ENCODE measurements at regions not wholly inside any gene's neighbourhood (a gene's known extent, or its start where the extent isn't known, plus 50 kb on each side); places are given as distances from the start of the nearest gene placed in this dataset.

GRCh38 chrX:129125122-129125914, 398.0 kb downstream of the SMARCA1 start:
- H3K27ac ChIP-seq (ENCODE audit: low read length), result no peak overlapping the region
- H3K27me3 ChIP-seq (ENCODE audit: insufficient read depth, low read depth, low read length), result no peaks in the 10 kb centered on the region

GRCh38 chrX:129123795-129124194, 399.5 kb downstream of the SMARCA1 start:
- Histone ChIP-seq H2AFZ (ENCODE audit: low read depth, low read length) (no peak overlapping the region), H3K4me2 (ENCODE audit: low read length) (no peak overlapping the region), H3K9me2 (ENCODE audit: insufficient read depth, low read length) (no peaks in the 10 kb centered on the region), H3K27me3 (ENCODE audit: insufficient read depth, low read depth, low read length) (no peaks in the 10 kb centered on the region), H3K4me3 (ENCODE audit: low read length) (no peak overlapping the region), H3K79me2 (replicated peaks; ENCODE audit: insufficient read depth, low read length) (no peaks in the 10 kb centered on the region), H3F3A (ENCODE audit: insufficient read depth, low read length, poor library complexity, severe bottlenecking) (no peaks in the 10 kb centered on the region), H3K9me3 (ENCODE audit: low read length) (no peaks in the 10 kb centered on the region), H4K20me1 (ENCODE audit: insufficient read depth) (no peaks in the 10 kb centered on the region), H3K27ac (ENCODE audit: low read length) (no peak overlapping the region), H3K36me3 (ENCODE audit: insufficient read depth, low read length) (no peaks in the 10 kb centered on the region), H3K9ac (ENCODE audit: low read length) (no peak overlapping the region)
- TF ChIP-seq CTCF (IDR thresholded peaks at IDR 0.05; ENCODE audit: poor library complexity, severe bottlenecking) (no peak), MXI1 (conservative IDR thresholded peaks at IDR 0.05; ENCODE audit: poor library complexity, severe bottlenecking) (no peak), SMC3 (conservative IDR thresholded peaks at IDR 0.05; ENCODE audit: poor library complexity) (no peak), POLR2AphosphoS5 (IDR thresholded peaks at IDR 0.05) (no peak), EP300 (conservative IDR thresholded peaks at IDR 0.05; ENCODE audit: poor library complexity, severe bottlenecking) (no peak), RAD21 (conservative IDR thresholded peaks at IDR 0.05) (no peak), TAF1 (IDR thresholded peaks at IDR 0.05; ENCODE audit: low read depth) (no peak)

More at GRCh38 chrX:129125122-129125914, 398.0 kb downstream of the SMARCA1 start:
- Histone ChIP-seq H3K9me2 (ENCODE audit: insufficient read depth, low read length) (no peaks in the 10 kb centered on the region), H3K79me2 (replicated peaks; ENCODE audit: insufficient read depth, low read length) (no peaks in the 10 kb centered on the region), H3K4me3 (ENCODE audit: low read length) (no peak overlapping the region), H3F3A (ENCODE audit: insufficient read depth, low read length, poor library complexity, severe bottlenecking) (no peaks in the 10 kb centered on the region), H2AFZ (ENCODE audit: low read depth, low read length) (no peak overlapping the region), H3K36me3 (ENCODE audit: insufficient read depth, low read length) (no peaks in the 10 kb centered on the region), H3K4me2 (ENCODE audit: low read length) (no peak overlapping the region), H3K9ac (ENCODE audit: low read length) (no peak overlapping the region), H4K20me1 (ENCODE audit: insufficient read depth) (no peaks in the 10 kb centered on the region), H3K9me3 (ENCODE audit: low read length) (no peaks in the 10 kb centered on the region)
- no peak for TF ChIP-seq REST (IDR thresholded peaks at IDR 0.05; ENCODE audit: borderline replicate concordance)
- no peak for TF ChIP-seq RAD21 (conservative IDR thresholded peaks at IDR 0.05)
- TF ChIP-seq MXI1 (conservative IDR thresholded peaks at IDR 0.05; ENCODE audit: poor library complexity, severe bottlenecking), result no peak
- TF ChIP-seq CTCF (IDR thresholded peaks at IDR 0.05; ENCODE audit: poor library complexity, severe bottlenecking), result no peak
